ENCODE measurements at regions not wholly inside any gene's neighbourhood (a gene's known extent, or its start where the extent isn't known, plus 50 kb on each side); places are given as distances from the start of the nearest gene placed in this dataset.

DNA sequence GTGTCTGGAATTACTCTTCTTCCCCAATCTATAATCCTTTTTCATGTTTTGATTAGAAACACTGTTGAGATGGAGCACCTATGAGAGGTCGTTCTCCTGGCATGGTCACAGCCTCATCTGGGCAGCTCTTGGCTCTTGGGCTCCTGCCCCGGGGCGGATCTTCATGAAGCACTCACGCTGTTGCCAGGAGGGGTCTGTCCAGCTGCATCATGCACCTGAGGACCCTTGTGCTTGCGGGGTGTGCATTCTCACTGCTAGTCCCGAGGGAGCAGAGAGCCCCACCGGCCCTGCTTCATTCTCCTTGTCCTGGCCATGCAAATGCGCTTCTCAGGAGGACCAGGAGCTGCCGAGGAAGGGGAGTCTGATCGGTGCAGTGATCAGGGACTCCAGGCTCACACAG lies 117.6 kb upstream of the S1PR3 start:
- TF ChIP-seq, protein P1, sequence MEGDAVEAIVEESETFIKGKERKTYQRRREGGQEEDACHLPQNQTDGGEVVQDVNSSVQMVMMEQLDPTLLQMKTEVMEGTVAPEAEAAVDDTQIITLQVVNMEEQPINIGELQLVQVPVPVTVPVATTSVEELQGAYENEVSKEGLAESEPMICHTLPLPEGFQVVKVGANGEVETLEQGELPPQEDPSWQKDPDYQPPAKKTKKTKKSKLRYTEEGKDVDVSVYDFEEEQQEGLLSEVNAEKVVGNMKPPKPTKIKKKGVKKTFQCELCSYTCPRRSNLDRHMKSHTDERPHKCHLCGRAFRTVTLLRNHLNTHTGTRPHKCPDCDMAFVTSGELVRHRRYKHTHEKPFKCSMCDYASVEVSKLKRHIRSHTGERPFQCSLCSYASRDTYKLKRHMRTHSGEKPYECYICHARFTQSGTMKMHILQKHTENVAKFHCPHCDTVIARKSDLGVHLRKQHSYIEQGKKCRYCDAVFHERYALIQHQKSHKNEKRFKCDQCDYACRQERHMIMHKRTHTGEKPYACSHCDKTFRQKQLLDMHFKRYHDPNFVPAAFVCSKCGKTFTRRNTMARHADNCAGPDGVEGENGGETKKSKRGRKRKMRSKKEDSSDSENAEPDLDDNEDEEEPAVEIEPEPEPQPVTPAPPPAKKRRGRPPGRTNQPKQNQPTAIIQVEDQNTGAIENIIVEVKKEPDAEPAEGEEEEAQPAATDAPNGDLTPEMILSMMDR (IDR thresholded peaks at IDR 0.05; ENCODE audit: extremely low read depth in 1 of 2, insufficient read depth in 1 of 2, low read depth in 1 of 2, low read length in 2 of 2), result no peak
- no peak for TF ChIP-seq POLR2AphosphoS5 (IDR thresholded peaks at IDR 0.05; ENCODE audit: insufficient read depth, low read depth, low read length)
- no peak for TF ChIP-seq EZH2 (IDR thresholded peaks at IDR 0.05; ENCODE audit: borderline replicate concordance, low read depth, low read length, severe bottlenecking)
- TF ChIP-seq JUN (IDR thresholded peaks at IDR 0.05; ENCODE audit: borderline replicate concordance, insufficient read depth, insufficient read length, low read depth), result no peak
- no peak for TF ChIP-seq MYC (IDR thresholded peaks at IDR 0.05; ENCODE audit: low read depth, low read length)
- TF ChIP-seq MAX (IDR thresholded peaks at IDR 0.05; ENCODE audit: insufficient read depth, insufficient read length), result no peak
- no peak for TF ChIP-seq GATA2 (IDR thresholded peaks at IDR 0.05; ENCODE audit: insufficient read depth, insufficient read length, low read depth, low read length)

Measured in endothelial cell of umbilical vein (primary cell).